SK-N-SH (cell line): ENCODE measurements at regions not wholly inside any gene's neighbourhood (a gene's known extent, or its start where the extent isn't known, plus 50 kb on each side); places are given as distances from the start of the nearest gene placed in this dataset.
A peak's percentile ranks its signal among the peaks of the same experiment; 100 is the strongest.

Source experiments
- CTCF ChIA-PET: fragments of 300-600, 350-600 bp; formaldehyde crosslinking; extraction: SDS; loops from one replicate; lab custom pipeline; 2021; lab: Yijun Ruan, JAX
- POLR2A ChIA-PET: fragments of 350-600 bp; sonication (Branson Sonifier 250); formaldehyde crosslinking; extraction: SDS; loops from one replicate; lab custom pipeline; 2020; ENCODE audit warnings: antibody characterized with exemption, inconsistent platforms; lab: Yijun Ruan, JAX
- DNase-seq: peaks from one replicate; pipeline ENCODE4 v3.0.0; 2012
- H2AFZ ChIP-seq: fragments of 200-600 bp; sonication (generic); 2 replicates; pipeline ENCODE4 v1.8.1; 2016; ENCODE audit warnings: antibody characterized with exemption, mild to moderate bottlenecking, low read depth
- H3F3A ChIP-seq: fragments of 200-600 bp; sonication (generic); replicated peaks from 2 replicates; pipeline ENCODE3; 2016; ENCODE audit warnings: antibody characterized with exemption, mild to moderate bottlenecking; ENCODE audit not compliant: insufficient read depth
- H3K27ac ChIP-seq, 2 experiments: fragments of 200-500 bp in 1 of 2; fragments of 200-600 bp in 1 of 2; sonication (Bioruptor generic) in 1 of 2; sonication (generic), shearing (Covaris generic) in 1 of 2; 2 replicates each; pipeline versions ENCODE4 v1.5.1 to v1.6.1; 2014 to 2016; ENCODE audit warnings: low read depth in 2 of 2, inconsistent platforms in 1 of 2, low read length in 1 of 2, mild to moderate bottlenecking in 1 of 2, mixed read lengths in 1 of 2
- H3K27me3 ChIP-seq: fragments of 200-600 bp; sonication (generic), shearing (Covaris generic); 2 replicates; pipeline ENCODE4 v1.6.1; 2016; ENCODE audit warnings: mixed run types; ENCODE audit not compliant: insufficient read depth
- H3K36me3 ChIP-seq, 2 experiments: fragments of 200-500 bp in 1 of 2; fragments of 200-600 bp in 1 of 2; sonication (Bioruptor generic) in 1 of 2; sonication (generic) in 1 of 2; replicated peaks in 1 of 2; 2 replicates each; pipeline versions ENCODE3 to v1.5.1; 2014 to 2016; ENCODE audit warnings: low read length in 1 of 2, mild to moderate bottlenecking in 1 of 2; ENCODE audit not compliant: insufficient read depth in 2 of 2, control insufficient read depth in 1 of 2
- H3K4me1 ChIP-seq, 2 experiments: fragments of 200-500 bp in 1 of 2; fragments of 200-600 bp in 1 of 2; sonication (Bioruptor generic) in 1 of 2; sonication (generic), shearing (Covaris generic) in 1 of 2; 2 replicates each; pipeline versions ENCODE4 v1.5.1 to v1.6.1; 2014 to 2016; ENCODE audit warnings: low read depth in 1 of 2, low read length in 1 of 2, mixed run types in 1 of 2; ENCODE audit not compliant: insufficient read depth in 2 of 2, control insufficient read depth in 1 of 2
- H3K4me2 ChIP-seq: fragments of 200-600 bp; sonication (generic), shearing (Covaris generic); 2 replicates; pipeline ENCODE4 v1.6.1; 2017; ENCODE audit warnings: mixed run types
- H3K4me3 ChIP-seq, 2 experiments: fragments of 200-500 bp in 1 of 2; fragments of 200-600 bp in 1 of 2; sonication (Bioruptor generic) in 1 of 2; sonication (generic), shearing (Covaris generic) in 1 of 2; 2 replicates each; pipeline versions ENCODE4 v1.5.1 to v1.8.1; 2014 to 2016; ENCODE audit warnings: low read depth in 2 of 2, inconsistent platforms in 1 of 2, low read length in 1 of 2, mild to moderate bottlenecking in 1 of 2, mixed read lengths in 1 of 2, moderate library complexity in 1 of 2
- H3K79me2 ChIP-seq: fragments of 200-600 bp; sonication (generic); 2 replicates; pipeline ENCODE4 v1.8.1; 2017; ENCODE audit warnings: mild to moderate bottlenecking; ENCODE audit not compliant: insufficient read depth
- H3K9ac ChIP-seq: fragments of 200-600 bp; sonication (generic); 2 replicates; pipeline ENCODE4 v1.6.1; 2017; ENCODE audit warnings: mixed run types
- H3K9me2 ChIP-seq: fragments of 200-600 bp; sonication (generic); 2 replicates; pipeline ENCODE4 v1.6.1; 2017; ENCODE audit warnings: mixed run types
- H3K9me3 ChIP-seq: fragments of 200-600 bp; sonication (generic); 2 replicates; pipeline ENCODE4 v1.6.1; 2017; ENCODE audit warnings: mixed run types, mild to moderate bottlenecking, moderate library complexity
- H4K20me1 ChIP-seq: fragments of 200-600 bp; sonication (generic); 2 replicates; pipeline ENCODE4 v1.6.1; 2017; ENCODE audit warnings: mild to moderate bottlenecking, mixed run types; ENCODE audit not compliant: insufficient read depth
- EP300 ChIP-seq, 2 experiments: IDR thresholded peaks; 2 replicates each; pipeline versions ENCODE4 v1.4.0 to v1.6.1; 2012; ENCODE audit warnings: borderline replicate concordance in 1 of 2, low read depth in 1 of 2, low read length in 1 of 2
- EZH2phosphoT487 ChIP-seq: fragments of 200-600 bp; sonication (generic); IDR thresholded peaks from 2 replicates; pipeline ENCODE4 v1.6.1; 2017; ENCODE audit warnings: low read depth, mixed run types, mild to moderate bottlenecking, antibody characterized with exemption, moderate library complexity, borderline replicate concordance
- FOSL2 ChIP-seq: IDR thresholded peaks from 2 replicates; pipeline ENCODE4 v1.4.0; 2012; ENCODE audit warnings: low read depth, mild to moderate bottlenecking, moderate library complexity, borderline replicate concordance
- FOXJ3 ChIP-seq: sonication (generic); formaldehyde crosslinking; IDR thresholded peaks from 2 replicates; pipeline ENCODE4 v1.5.1; 2020; ENCODE audit warnings: mild to moderate bottlenecking, missing genetic modification reagents
- FOXM1 ChIP-seq: IDR thresholded peaks from 2 replicates; pipeline ENCODE4 v1.4.0; 2012; ENCODE audit warnings: low read depth, mild to moderate bottlenecking
- MEF2A ChIP-seq: IDR thresholded peaks from 2 replicates; pipeline ENCODE4 v1.4.0; 2012; ENCODE audit warnings: low read depth, borderline replicate concordance
- RAD21 ChIP-seq: IDR thresholded peaks from 2 replicates; pipeline ENCODE4 v1.6.1; 2012; ENCODE audit warnings: mild to moderate bottlenecking, low read length
- SIN3A ChIP-seq: IDR thresholded peaks from 2 replicates; pipeline ENCODE4 v1.6.1; 2012; ENCODE audit warnings: low read depth, mild to moderate bottlenecking, low read length, moderate library complexity, borderline replicate concordance
- TCF12 ChIP-seq: IDR thresholded peaks from 2 replicates; pipeline ENCODE4 v1.4.0; 2012
- YY1 ChIP-seq: IDR thresholded peaks from 2 replicates; pipeline ENCODE4 v1.4.0; 2012; ENCODE audit warnings: low read depth, mild to moderate bottlenecking
- WGBS: methylation state at CpG from one replicate; pipeline ENCODE4 v1.1.6; 2017; ENCODE audit warnings: low lambda C conversion rate; 5-methylcytosine and 5-hydroxymethylcytosine counted together
- TF ChIP-seq, protein P1 (sequence below): IDR thresholded peaks from 2 replicates; pipeline ENCODE4 v1.4.0; 2012; ENCODE audit warnings: low read depth, borderline replicate concordance
- TF ChIP-seq, protein P2 (sequence below): IDR thresholded peaks from 2 replicates; pipeline ENCODE4; 2012
- TF ChIP-seq, protein P3 (sequence below): IDR thresholded peaks from 2 replicates; pipeline ENCODE4 v1.6.1; 2012; ENCODE audit warnings: mild to moderate bottlenecking, low read depth, low read length, moderate library complexity

- 59% methylated on average over 3 of the region's 3 CpGs for WGBS
- H3K9me3 ChIP-seq, result no peaks in the 10 kb centered on the region
- TF ChIP-seq YY1, result no peak
- no peak for TF ChIP-seq SIN3A
- TF ChIP-seq, protein P1, sequence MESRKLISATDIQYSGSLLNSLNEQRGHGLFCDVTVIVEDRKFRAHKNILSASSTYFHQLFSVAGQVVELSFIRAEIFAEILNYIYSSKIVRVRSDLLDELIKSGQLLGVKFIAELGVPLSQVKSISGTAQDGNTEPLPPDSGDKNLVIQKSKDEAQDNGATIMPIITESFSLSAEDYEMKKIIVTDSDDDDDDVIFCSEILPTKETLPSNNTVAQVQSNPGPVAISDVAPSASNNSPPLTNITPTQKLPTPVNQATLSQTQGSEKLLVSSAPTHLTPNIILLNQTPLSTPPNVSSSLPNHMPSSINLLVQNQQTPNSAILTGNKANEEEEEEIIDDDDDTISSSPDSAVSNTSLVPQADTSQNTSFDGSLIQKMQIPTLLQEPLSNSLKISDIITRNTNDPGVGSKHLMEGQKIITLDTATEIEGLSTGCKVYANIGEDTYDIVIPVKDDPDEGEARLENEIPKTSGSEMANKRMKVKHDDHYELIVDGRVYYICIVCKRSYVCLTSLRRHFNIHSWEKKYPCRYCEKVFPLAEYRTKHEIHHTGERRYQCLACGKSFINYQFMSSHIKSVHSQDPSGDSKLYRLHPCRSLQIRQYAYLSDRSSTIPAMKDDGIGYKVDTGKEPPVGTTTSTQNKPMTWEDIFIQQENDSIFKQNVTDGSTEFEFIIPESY, result no peak
- TF ChIP-seq, protein P2, sequence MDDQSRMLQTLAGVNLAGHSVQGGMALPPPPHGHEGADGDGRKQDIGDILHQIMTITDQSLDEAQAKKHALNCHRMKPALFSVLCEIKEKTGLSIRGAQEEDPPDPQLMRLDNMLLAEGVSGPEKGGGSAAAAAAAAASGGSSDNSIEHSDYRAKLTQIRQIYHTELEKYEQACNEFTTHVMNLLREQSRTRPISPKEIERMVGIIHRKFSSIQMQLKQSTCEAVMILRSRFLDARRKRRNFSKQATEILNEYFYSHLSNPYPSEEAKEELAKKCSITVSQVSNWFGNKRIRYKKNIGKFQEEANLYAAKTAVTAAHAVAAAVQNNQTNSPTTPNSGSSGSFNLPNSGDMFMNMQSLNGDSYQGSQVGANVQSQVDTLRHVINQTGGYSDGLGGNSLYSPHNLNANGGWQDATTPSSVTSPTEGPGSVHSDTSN, result no peak
- no peaks in the 10 kb centered on the region for H3K79me2 ChIP-seq
- ChIA-PET CTCF (no interaction called here), POLR2A (no interaction called here)
- no peaks in the 10 kb centered on the region for H3K27me3 ChIP-seq
- H3F3A ChIP-seq, result no peaks in the 10 kb centered on the region
- H3K36me3 ChIP-seq, result no peaks in the 10 kb centered on the region
- no peak overlapping the region for H2AFZ ChIP-seq
- H3K9ac ChIP-seq, result no peak overlapping the region
- DNase-seq, result no peak
- H3K4me1 ChIP-seq, result no peaks in the 10 kb centered on the region
- no peak overlapping the region for H3K27ac ChIP-seq
- no peaks in the 10 kb centered on the region for H3K9me2 ChIP-seq
- no peak overlapping the region for H3K4me2 ChIP-seq
- H4K20me1 ChIP-seq, result no peaks in the 10 kb centered on the region
- no peak overlapping the region for H3K4me3 ChIP-seq
Observed at GRCh38 chr12:127278351-127278750, 988.6 kb upstream of the TMEM132C start.

DNA sequence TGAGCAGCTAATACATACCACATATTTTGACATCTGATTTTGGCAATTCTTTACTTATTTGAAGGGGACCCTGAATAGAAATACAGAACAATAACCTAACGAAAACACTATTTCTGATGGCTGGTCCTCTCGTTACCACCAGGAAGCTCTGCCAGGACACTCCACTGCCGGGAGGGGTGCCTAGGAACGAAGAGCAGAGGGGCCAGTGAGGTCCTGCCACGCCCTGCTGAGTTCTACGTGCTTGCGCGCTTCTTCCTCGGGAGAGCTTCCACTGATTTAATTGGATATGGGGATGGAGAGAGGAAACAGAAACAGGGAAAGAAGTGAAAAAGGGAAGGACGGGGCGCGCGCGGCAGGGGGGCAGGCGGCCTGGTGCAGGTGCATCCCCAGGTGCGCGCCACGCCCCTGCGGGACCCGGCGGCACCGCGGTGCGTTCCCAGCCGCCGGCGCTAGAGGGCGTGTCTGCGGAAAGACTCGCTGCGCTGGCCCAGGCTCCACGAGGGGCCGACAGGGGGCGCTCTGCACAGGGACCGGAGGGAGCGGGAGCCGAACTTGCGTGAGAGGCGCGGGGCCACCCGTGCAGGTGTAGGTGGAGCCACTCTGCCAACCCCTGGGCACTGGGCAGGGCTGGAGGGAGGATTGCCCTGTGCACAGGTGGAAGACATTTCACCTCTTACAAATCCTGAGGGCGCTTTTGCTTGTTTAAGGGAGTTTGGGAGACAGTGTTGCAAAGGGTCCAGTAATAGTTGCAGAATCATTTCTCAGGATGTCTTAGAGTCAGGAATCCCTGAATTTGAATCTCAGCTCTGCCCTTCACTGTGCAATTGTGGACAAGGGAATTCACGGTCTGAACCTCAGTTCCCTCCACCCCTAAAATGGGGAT, 986.3 kb upstream of the TMEM132C start:
- Histone ChIP-seq H4K20me1 (no peaks in the 10 kb centered on the region), H2AFZ (no peak overlapping the region), H3K36me3 (no peaks in the 10 kb centered on the region), H3K4me2 (no peak overlapping the region), H3K9ac (no peak overlapping the region), H3K79me2 (no peaks in the 10 kb centered on the region)
- POLR2A ChIA-PET, result no interaction called here
- peak; percentile 33 for DNase-seq
- 76% methylated on average over 39 of the region's 43 CpGs for WGBS
- TF ChIP-seq TCF12, result no peak
- TF ChIP-seq EZH2phosphoT487, result no peak
- TF ChIP-seq, protein P3, sequence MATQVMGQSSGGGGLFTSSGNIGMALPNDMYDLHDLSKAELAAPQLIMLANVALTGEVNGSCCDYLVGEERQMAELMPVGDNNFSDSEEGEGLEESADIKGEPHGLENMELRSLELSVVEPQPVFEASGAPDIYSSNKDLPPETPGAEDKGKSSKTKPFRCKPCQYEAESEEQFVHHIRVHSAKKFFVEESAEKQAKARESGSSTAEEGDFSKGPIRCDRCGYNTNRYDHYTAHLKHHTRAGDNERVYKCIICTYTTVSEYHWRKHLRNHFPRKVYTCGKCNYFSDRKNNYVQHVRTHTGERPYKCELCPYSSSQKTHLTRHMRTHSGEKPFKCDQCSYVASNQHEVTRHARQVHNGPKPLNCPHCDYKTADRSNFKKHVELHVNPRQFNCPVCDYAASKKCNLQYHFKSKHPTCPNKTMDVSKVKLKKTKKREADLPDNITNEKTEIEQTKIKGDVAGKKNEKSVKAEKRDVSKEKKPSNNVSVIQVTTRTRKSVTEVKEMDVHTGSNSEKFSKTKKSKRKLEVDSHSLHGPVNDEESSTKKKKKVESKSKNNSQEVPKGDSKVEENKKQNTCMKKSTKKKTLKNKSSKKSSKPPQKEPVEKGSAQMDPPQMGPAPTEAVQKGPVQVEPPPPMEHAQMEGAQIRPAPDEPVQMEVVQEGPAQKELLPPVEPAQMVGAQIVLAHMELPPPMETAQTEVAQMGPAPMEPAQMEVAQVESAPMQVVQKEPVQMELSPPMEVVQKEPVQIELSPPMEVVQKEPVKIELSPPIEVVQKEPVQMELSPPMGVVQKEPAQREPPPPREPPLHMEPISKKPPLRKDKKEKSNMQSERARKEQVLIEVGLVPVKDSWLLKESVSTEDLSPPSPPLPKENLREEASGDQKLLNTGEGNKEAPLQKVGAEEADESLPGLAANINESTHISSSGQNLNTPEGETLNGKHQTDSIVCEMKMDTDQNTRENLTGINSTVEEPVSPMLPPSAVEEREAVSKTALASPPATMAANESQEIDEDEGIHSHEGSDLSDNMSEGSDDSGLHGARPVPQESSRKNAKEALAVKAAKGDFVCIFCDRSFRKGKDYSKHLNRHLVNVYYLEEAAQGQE, result no peak
- no peak for TF ChIP-seq FOSL2
- no peak for TF ChIP-seq FOXM1
- no peak for TF ChIP-seq MEF2A
- TF ChIP-seq FOXJ3 (CRISPR knock-in tag), result no peak
- TF ChIP-seq RAD21, result no peak
- TF ChIP-seq EP300 (IDR thresholded peaks at IDR 0.05; ENCODE audit: borderline replicate concordance in 1 of 2, low read depth in 1 of 2, low read length in 1 of 2), result no peak
- TF ChIP-seq, all 33 proteins: peak for 0
- Histone ChIP-seq H3K27me3 (no peaks in the 10 kb centered on the region), H3K4me1 (peaks cover 0 to 9% of the 10 kb centered on the region in 2 experiments; a peak in 1 of 4 replicates), H3K9me3 (no peaks in the 10 kb centered on the region), H3K9me2 (no peaks in the 10 kb centered on the region), H3K27ac (no peak overlapping the region), H3K4me3 (no peak overlapping the region), H3F3A (no peaks in the 10 kb centered on the region)
- CTCF ChIA-PET, result interaction anchor here (2.6 kb wide), 1 partner anchor 172 kb away, joined by 10 read pairs; no protein-coding TSS in a partner anchor
